Effector CD8-positive, alpha-beta T cell (primary cell): ENCODE measurements at regions not wholly inside any gene's neighbourhood (a gene's known extent, or its start where the extent isn't known, plus 50 kb on each side); places are given as distances from the start of the nearest gene placed in this dataset.

Source experiments
- DNase-seq: peaks from one replicate; lab custom pipeline; 2025; lab: John Stamatoyannopoulos, UW

- DNase-seq = peak; percentile 0
Measured at GRCh38 chr4:14871676-14872430, 130.4 kb upstream of the CPEB2 start.

- no peak for DNase-seq
Measured at GRCh38 chr4:14874990-14875389, 127.3 kb upstream of the CPEB2 start.

GRCh38 chr4:14877246-14878225 lies 124.7 kb upstream of the CPEB2 start:
- DNase-seq = no peak

GRCh38 chr4:14878681-14879080 lies 123.6 kb upstream of the CPEB2 start:
- DNase-seq = no peak

- no peak for DNase-seq
Measured at GRCh38 chr4:14879683-14880082, 122.6 kb upstream of the CPEB2 start.

GRCh38 chr4:14880805-14881204 lies 121.5 kb upstream of the CPEB2 start:
- no peak for DNase-seq

- DNase-seq = no peak
Measured at GRCh38 chr4:14883166-14883565, 119.1 kb upstream of the CPEB2 start.

- no peak for DNase-seq
Measured at GRCh38 chr4:14883661-14884060, 118.6 kb upstream of the CPEB2 start.

- no peak for DNase-seq
Measured at GRCh38 chr4:14887842-14888433, 114.3 kb upstream of the CPEB2 start.

GRCh38 chr4:14888790-14889572 lies 113.3 kb upstream of the CPEB2 start:
- no peak for DNase-seq

GRCh38 chr4:14892563-14892962 lies 109.7 kb upstream of the CPEB2 start:
- DNase-seq = no peak

- DNase-seq = no peak
Measured at GRCh38 chr4:14893713-14894112, 108.6 kb upstream of the CPEB2 start.

- no peak for DNase-seq
Measured at GRCh38 chr4:14894392-14895292, 107.6 kb upstream of the CPEB2 start.

GRCh38 chr4:14896656-14897175 lies 105.6 kb upstream of the CPEB2 start:
- no peak for DNase-seq

- DNase-seq = no peak
Measured at GRCh38 chr4:14897217-14897616, 105.1 kb upstream of the CPEB2 start.

GRCh38 chr4:14898989-14899388 lies 103.3 kb upstream of the CPEB2 start:
- no peak for DNase-seq

- DNase-seq = no peak
Measured at GRCh38 chr4:14902342-14902741, 99.9 kb upstream of the CPEB2 start.

GRCh38 chr4:14903321-14903720 lies 99.0 kb upstream of the CPEB2 start:
- no peak for DNase-seq

- DNase-seq = no peak
Measured at GRCh38 chr4:14906805-14907204, 95.5 kb upstream of the CPEB2 start.

- no peak for DNase-seq
Measured at GRCh38 chr4:14908635-14909034, 93.6 kb upstream of the CPEB2 start.
